SK-N-MC (cell line): ENCODE measurements at regions not wholly inside any gene's neighbourhood (a gene's known extent, or its start where the extent isn't known, plus 50 kb on each side); places are given as distances from the start of the nearest gene placed in this dataset.

ENCODE experiments used
- EZH2 ChIP-seq: fragments of 200-600 bp; sonication (generic); IDR thresholded peaks from one replicate; pipeline ENCODE4 v1.6.1; 2017; ENCODE audit warnings: antibody characterized with exemption
- FOXP2 ChIP-seq: optimal IDR thresholded peaks from 2 replicates; pipeline ENCODE3; 2011; ENCODE audit warnings: mild to moderate bottlenecking, moderate library complexity; ENCODE audit not compliant: insufficient read depth; ENCODE audit errors: extremely low read length, control extremely low read depth
- POLR2AphosphoS5 ChIP-seq: IDR thresholded peaks from 2 replicates; pipeline ENCODE4 v1.6.1; 2012; ENCODE audit warnings: mild to moderate bottlenecking, low read depth, low read length, borderline replicate concordance

DNA sequence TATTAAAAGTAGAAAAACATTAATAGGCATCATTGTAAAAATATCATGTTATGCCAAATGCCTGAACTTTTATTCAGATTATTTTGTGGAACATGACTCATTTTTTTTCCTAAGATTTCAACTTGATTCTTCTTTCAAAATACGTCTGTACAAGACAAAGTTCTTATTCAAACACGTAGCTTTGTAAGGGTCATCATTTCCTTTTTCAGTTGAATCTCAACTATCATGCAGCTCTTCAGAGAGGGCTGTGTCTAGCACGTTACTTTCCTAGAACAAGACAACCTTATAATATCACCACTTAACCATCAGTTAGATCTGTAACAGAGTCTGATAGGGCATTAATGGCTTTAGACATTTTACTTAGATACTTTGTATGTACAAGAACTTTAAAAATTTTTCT lies 608.9 kb downstream of the AMY1C start:
- TF ChIP-seq POLR2AphosphoS5, result no peak
- no peak for TF ChIP-seq EZH2
- no peak for TF ChIP-seq FOXP2
